HL-60/S4 treated with phorbol 12-myristate 13-acetate at 8.2 ng/mL for 4 days and 3 days (cell line): ENCODE measurements at regions not wholly inside any gene's neighbourhood (a gene's known extent, or its start where the extent isn't known, plus 50 kb on each side); places are given as distances from the start of the nearest gene placed in this dataset.
"Not testable (repeated sequence)": the region's sequence is repeated elsewhere in the genome, so short reads cannot be mapped to it uniquely, and the experiment has no call there.

ENCODE experiments used
- in situ Hi-C: fragments of 300-500 bp; cut with MboI; formaldehyde crosslinking; loops from 2 replicates; pipeline ENCODE4 v1.15.0; 2022; ENCODE audit warnings: low sequenced_read_pairs

DNA sequence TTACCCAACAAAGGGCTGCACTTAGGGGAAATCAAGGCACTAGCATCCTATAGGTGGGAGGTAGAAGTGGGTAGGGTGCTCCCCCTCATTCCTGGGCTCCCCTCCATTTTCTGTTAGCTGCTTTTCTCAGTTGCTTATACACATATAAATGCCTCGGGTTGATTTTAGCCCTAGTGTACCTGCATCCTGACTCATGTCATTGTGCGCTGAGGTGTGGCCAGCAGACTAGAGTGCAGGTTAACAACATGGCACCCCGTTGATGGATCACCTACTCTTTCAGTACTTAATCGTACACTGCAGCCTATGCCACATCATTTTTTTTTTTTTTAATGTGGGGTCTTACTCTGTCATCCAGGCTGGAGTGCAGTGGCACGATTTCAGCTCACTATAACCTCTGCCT lies 144.0 kb upstream of the ITGB1 start:
- in situ Hi-C loops: no loop called here

DNA sequence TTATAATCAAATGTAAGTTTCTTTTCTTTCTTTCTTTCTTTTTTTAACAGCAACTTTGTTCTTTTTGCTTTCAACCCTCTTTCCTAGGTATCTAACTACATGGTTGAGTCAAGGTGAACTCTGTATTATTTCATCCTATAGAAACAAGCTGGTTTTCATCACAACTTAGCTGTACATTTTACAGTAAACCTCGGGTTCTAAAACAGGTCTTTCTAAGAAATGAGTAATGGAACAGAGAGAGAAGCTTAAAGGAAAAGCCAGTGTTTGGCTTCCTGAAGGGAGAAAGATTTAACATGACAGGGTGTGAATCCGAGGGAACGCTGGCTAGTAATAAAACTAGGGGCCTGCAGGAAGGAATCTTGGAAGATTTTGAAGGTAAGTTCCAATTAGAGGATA lies 143.4 kb upstream of the ITGB1 start:
- in situ Hi-C loops: no loop called here

DNA sequence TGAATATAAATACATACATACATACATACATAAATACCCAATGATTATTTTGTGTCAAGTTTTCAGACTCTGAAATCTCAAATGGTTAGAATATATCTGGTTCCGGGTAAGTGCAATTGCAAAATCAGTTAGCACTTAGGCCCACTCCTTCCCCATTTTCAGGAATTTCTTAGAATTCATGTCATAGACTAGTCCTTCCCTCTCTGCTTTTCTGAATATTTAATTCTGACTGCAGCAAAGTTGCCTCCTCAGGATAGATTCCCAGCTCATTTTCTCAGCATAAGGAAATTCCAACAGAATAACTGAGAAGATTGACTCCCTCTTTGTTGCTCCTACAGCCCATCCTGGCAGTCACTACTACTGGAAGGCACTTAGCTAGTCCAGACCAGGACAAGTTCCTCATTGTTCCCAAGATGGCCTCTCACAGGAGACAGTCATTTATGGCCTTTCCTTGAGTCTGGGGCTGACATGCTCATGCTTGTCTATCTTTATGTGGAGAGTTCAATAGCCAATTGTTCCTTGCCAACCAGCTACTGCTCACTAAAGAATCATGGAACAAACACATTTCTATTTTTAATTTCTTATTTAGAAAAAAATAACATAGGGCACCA lies 142.9 kb upstream of the ITGB1 start:
- in situ Hi-C loops: no loop called here

DNA sequence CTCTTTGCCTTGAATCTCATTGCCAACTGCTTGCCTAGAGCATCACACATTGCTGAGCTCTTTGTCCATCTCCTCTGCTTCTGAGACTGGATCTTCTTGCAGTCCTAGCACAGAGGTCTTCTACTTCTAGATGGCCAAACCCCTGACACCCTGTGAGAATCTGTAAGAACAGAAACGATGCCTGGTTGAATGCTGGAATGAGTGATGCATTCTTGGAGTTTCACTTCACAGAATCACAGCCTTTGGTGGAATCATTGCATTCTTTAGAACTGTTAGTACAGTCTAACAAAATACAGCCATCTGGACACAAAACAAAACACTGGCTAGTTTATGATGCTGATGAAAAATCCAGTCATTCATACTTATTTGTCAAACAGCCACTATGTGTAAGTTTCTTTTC lies 141.7 kb upstream of the ITGB1 start:
- in situ Hi-C loops: no loop called here

DNA sequence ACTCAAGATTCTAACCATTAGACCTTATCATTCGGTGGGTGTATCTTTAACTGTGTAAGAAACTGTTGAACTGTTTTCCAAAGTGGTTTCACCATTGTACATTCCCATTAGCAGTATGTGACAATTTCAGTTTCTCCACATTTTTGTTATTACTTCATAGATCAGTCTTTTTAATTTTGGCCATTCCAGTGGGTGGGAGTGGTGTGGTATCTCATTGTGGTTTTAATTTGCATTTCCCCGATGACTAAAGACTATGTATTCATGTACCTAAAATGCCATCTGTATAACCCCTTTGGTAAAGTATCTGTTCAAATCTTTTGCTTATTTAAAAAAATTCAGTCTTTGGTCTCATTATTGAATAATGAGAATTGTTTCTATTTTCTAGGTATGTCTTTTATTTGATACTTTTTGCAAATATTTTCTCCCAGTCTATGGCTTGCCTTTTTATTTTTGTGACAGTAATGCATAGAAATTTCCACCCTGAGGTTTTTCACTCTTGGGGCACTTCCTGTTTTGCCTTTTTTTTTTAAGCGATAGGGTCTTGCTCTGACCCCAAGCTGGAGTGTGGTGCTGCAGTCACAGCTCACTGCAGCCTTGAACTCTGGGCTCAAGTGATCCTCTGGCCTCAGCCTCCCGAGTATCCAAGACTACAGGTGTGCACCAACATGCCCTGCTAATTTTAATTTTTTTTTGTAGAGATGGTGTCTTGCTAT lies 141.1 kb upstream of the ITGB1 start:
- in situ Hi-C loops: no loop called here

DNA sequence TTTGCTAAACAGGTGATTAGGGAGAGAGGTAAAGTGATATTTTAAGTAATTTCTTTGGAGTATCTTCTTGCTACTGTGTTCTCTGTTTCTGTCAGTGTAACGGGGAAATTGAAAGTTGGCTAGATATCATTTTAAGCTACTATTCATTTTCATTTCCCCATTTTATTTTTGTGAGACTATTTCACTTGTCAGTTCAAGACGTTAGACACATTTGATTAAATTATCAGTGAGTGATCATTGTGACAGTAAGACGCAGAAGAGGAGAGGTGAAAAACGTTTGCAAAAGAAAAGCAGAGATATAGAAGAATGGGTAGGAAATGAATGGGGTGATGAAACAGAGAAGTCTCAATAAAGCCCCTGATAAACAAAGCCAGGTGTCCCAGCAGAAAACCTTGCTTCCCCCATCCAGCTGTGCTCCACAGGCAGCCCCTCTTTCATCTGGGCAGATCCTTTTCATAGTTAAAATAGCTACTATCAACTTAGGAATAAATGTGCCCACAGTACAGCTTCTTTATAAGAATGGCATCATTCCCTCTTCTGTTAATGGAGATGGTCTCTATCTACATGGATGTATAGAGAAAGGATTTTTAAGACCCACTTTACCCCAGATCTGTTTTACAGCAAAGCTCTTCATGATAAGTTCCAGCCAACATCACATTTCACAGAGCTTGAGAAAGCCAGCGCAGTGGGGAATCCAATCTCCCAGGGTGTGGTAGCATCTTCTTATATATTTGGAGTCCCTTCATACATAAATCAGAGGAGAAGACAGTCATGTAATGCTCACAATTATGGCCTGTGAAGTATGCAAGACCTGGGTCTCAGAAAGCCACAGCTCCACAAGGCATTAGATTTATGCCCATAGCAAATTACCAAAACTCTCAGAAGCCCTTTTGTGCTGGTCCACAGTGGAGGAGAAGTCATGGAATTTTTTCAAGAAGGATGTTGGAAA lies 138.1 kb upstream of the ITGB1 start:
- in situ Hi-C loops: no loop called here

DNA sequence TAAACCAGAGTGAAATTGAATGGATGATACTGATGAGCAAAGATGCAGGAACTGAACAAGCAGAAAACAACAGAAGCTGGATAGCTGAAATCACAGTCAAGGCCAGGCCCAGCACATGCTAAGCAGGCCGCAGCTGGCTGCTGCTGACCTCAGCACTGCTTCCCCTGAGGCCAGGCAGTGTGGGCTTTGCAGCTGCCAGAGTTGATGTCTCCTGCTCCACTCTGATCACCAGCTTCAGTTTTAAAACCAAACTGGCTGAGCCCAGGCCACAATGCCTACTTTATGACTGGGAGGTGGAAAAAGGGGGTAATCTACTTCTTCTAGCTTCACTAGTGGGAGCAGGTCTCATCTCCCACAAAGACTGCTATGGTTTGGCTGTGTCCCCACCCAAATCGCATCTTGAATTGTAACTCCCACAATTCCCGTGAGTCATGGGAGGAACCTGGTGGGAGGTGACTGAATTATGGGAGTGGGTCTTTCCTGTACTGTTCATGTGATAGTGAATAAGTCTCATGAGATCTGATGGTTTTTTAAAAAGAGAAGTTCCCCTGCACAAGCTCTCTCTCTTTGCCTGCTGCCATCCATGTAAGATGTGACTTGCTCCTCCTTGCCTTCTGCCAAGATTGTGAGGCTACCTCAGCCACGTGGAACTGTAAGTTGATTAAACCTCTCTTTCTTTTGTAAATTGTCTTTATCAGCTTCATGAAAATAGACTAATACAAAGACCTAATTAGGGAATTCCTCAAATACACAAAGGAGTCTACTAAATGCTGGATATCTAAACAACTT lies 136.4 kb upstream of the ITGB1 start:
- in situ Hi-C loops: no loop called here

DNA sequence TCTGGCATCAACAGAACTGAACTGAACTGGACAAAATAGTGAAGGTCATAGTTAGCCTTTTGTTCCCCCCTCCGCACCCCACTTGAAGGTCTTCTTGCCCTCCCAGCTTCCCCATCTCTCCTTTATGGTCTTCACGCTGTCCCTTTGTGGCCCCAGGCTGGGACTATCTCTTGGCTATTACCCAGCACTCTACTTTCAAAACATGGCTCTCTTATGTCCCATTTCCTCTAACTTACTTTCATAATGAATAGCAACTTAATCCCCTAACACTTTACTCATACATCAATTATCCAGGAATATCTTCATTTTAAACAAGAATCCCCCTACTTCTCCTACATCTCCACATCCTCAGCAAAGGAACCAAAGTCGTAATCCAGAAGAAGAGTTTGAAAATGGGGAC lies 135.3 kb upstream of the ITGB1 start:
- in situ Hi-C loops: no loop called here

DNA sequence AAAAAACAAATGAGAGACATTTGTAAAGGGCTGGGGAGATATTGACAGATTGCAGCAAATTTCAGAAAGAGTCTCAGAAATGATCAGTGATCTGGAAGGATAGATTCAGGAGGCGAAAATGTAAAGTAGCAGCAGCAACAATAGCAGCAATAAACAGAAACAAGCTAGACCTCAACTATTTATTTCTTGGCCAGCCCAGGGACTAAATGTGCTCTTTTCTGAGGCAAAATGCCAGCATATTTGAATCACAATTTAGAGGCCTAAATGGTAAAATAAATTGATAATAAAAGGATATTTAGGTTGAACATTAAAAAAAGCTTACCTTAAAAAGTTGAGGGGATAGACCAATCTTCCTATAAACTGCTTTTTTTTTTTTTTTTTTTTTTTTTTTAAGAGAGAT lies 134.6 kb upstream of the ITGB1 start:
- in situ Hi-C loops: no loop called here

DNA sequence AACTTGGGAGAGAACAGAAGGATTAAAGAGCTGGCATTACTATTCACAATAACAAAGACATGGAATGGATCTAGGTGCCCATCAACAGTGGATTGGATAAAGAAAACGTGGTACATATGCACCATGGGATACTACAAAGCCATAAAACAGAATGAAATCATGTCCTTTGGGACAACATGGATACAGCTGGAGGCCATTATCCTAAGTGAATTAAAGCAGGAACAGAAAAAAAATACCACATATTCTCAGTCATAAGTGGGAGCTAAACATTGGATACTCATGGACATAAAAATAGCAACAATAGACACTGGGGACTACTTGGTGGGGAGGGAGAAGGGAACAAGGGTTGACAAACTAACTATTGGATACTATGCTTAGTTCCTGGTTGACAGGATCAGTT lies 133.2 kb upstream of the ITGB1 start:
- in situ Hi-C loops: no loop called here

DNA sequence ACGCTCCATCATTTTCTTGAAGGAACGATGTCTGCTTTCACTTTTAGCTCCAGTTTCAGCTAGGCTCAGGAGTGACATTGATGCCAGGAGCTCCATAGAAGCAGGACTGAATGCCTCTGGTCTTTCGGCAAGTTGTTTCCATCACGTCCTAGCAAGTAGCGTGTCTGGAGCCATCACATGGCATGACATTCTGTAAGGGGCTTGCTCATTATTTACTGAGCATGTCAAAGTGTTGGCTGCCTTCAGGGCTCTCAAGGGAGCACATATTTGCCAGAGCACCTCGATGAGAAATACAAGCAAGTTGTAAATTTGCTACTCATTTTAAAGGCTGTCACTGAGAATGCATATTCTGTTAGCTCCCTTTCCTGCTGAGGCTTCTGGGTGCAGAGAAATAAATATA lies 131.0 kb upstream of the ITGB1 start:
- in situ Hi-C loops: no loop called here

DNA sequence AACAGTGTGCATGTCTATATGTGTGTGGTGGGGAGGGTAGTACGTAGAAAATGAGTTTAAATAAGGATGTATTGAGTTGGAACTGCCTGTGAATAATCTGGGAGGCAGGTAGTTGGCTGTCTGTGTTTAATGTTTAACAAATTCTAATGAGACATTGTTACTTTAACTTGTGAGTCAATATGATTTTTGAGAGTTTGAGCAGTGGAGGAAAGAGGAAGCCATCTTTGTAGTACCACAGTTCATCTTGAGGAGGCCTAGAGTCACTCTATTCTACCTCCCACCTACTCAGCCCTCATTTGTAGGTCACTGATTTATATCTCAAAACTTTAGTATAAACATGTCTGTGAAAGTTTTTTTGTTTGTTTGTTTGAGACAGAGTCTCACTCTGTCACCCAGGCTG lies 129.9 kb upstream of the ITGB1 start:
- in situ Hi-C loops: no loop called here

DNA sequence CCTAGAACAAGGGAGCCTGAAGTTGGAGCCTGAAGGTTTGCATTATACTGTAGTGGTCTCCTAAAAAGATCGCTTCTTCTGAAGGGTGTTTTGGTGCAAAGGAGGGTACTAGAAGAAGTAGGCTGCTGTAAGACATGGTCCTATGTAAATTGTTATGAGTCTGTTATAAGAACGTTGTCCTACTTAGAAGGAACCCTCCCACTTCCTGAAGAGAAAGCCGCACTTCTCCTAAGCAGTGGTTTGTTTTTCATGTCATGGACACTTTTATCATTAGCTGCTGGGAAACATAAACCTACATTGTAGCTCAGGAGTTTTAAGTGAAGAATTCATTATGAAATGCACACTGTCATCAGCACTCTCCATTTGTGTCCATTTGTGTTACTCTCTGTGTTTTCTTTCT lies 129.1 kb upstream of the ITGB1 start:
- in situ Hi-C loops: no loop called here

DNA sequence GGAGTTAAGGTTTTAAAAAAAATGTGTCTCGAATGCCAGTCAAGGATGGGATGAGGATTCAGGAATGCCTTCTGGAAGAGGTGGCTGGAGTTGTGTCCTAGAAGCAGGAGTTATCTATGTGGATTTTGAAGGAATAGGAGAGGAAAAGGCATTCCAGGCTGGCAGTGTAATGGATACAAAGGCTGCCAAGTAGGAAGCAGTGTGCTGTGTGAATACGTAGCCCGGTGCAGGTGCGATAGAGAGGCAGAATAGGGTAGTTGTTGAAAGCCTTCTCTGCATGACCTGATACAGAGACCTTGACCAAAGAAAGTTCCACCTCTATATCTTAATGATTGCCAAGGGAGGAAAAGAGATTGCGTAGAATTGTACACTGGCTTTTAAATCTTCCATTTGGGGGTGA lies 128.1 kb upstream of the ITGB1 start:
- in situ Hi-C loops: no loop called here

DNA sequence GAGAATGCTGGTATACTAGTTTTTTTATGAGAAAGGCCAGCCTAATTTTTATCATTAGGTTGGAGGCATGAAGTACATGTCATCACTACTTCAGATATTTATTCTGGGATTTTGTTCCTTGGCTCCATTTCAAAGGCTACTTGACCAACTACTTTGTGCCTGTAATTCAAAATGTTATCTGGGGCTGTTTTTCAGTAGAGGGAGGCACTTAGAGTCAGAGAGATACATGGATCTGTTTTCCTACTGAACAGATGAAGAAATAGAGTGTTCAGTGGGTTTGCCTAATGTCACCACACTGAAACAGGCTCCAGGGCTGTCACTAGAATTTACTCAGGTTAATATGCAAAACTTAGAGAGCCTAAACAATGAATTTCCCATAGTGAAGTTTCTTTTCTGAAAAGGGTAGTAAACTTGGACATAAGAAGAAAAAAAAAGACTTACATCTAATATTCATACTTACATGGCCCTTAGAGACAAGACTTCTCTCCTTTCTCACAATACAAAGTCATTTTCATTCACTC lies 127.3 kb upstream of the ITGB1 start:
- in situ Hi-C loops: no loop called here

DNA sequence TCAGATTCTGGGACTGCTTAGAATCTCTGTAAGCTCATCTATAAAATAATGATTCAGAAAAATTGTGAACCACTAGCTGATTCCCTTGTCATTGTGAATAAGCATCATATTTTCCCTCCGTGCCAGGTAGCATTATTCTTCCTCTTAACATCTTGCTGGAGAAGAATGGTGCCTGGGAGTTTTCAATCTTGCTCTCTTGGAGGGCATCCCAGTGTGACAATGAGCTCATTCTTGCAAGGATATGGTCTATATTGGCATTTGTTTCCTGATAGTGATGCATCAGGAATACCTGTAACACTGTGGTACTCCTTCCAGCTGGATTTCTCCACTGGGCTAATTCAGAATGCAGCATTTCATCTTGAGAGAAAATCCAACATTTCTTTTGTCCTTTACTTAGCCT lies 126.4 kb upstream of the ITGB1 start:
- in situ Hi-C loops: no loop called here

DNA sequence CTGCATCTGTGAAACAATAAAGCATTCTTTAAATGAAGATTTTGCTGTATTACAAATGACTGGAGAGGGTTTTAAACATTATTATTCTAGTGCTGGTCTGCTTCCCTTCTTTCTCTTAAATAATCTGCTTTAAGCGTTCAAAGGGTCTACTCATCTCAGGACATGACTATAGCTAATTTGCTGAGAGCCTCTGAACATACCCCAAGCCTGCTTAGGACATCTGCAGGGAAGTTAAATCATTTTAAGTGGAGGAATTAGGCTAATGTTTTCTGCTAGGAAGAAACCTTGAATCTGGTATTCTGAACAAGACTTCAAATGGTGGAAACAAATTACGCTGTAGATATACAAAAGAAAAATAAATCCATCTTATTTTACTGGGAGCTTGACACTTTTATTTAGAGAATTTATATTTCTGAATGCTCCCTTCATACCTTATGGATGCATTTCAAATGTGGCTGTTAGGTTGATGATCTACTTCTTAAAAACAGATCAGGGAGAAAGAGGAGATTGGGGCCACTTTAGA lies 124.4 kb upstream of the ITGB1 start:
- in situ Hi-C loops: no loop called here

DNA sequence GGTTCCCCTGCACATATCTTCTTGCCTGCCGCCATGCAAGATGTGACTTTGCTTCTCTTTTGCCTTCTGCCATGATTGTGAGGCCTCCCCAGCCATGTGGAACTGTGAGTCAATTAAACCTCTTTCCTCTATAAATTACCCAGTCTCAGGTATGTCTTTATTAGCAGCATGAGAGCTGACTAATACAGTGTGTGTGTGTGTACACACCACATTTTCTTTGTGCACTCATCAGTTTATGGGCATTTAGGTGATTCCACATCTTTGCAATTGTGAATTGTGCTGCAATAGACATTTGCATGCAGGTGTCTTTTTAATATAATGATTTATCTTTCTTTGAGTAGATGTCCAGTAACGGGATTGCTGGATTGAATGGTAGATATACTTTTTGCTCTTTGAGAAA lies 122.4 kb upstream of the ITGB1 start:
- in situ Hi-C loops: not testable (repeated sequence)

DNA sequence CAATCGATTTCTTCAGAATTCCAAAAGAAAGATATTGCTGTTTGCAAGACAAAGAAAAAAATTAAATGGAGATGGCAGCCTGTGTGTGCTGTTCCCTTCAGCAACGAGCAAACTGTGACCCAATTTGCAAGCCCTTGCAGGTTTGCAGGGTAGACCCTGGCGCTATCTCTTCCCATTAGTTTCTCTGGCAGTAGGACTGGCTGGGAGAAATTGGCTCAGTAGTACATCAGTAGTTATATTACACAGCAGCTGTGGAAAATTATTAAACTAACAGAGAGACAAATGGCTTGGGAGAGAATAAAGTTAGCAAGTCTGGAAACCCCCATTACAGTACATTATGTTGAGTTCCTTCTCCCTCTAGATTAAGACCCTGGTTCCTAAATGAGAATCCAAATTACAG lies 116.4 kb upstream of the ITGB1 start:
- in situ Hi-C loops: no loop called here

DNA sequence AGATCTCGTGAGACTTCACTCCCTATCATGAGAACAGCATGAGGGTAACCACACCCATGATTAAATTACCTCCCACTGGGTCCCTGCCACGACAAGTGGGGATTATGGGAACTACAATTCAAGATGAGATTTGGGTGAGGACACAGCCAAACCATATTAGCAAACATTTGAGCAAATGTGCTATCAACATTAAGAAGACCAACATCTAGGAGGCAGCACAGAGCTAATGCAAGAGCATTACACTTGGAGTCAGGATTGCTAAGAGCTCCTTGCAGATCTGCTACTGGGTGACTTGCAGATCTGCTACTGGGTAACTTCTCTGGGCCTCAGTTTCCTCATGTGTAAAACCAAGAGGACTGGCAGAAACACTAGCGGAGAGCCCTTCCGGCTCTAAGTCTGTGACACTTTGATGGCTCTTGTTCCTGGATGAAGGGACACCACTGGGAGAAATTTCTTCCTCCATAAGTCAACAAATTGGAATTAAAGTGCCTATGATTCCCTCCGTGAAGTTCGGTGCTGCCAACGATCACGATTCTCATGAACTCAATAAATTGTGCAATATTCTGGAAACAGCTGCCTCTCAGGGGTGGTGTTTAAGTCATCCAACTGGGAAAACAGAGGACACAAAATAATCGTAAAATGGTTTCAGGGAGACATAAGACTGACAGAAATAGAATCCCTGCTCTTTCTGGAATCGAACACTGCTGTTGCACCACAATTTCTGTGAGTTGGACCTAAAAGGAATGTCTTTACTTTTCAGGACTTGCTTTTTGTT lies 115.8 kb upstream of the ITGB1 start:
- in situ Hi-C loops: no loop called here
